ENCODE measurements at regions not wholly inside any gene's neighbourhood (a gene's known extent, or its start where the extent isn't known, plus 50 kb on each side); places are given as distances from the start of the nearest gene placed in this dataset.

- H3K4me1 ChIP-seq (ENCODE audit: control insufficient read depth in 1 of 2, insufficient read depth in 2 of 2, low read length in 2 of 2) = no peaks in the 10 kb centered on the region
- no peak overlapping the region for H3K27ac ChIP-seq (ENCODE audit: low read depth in 1 of 2, low read length in 2 of 2)
- H3K4me3 ChIP-seq (ENCODE audit: low read length in 2 of 2) = no peak overlapping the region
- DNase-seq (no peak), ATAC-seq (ENCODE audit: low FRiP score) (no peak)
- H3K36me3 ChIP-seq (ENCODE audit: control insufficient read depth in 1 of 2, insufficient read depth in 2 of 2, low read length in 1 of 2) = no peaks in the 10 kb centered on the region
- peaks cover 0 to 3% of the 10 kb centered on the region in 2 donors for H3K27me3 ChIP-seq (ENCODE audit: control insufficient read depth in 1 of 2, insufficient read depth in 2 of 2, low read length in 1 of 2)
- 22 to 24% methylated on average over 7 of the region's 7 CpGs for WGBS, 2 donors
- peaks cover 3% of the 10 kb centered on the region for H3K9me3 ChIP-seq (ENCODE audit: control insufficient read depth, low read length)
- intact Hi-C loops (cut with DNase I) = no loop called here
Observed at GRCh38 chr6:1103945-1104623, 207.8 kb upstream of the FOXQ1 start.

DNA sequence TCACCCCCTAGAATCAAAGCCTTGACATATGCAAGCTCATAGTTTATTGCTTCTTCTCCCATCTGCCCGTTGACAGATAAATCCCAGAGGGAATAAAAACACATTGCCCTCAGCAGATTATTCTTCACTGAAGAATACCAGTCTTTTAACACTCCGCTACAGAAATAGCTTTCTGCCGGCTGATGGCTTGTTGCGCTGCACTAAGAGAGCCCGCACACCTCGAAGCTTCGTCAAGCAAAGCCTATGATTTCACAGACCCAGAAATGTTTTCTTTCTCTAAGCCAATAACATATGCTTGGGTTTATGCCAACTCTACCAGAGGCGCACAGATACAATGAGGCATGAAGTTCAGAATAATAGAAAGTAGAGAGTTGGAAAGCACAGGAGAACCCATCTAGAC lies 208.9 kb upstream of the FOXQ1 start:
- intact Hi-C loops (cut with DNase I) = no loop called here
- peaks cover 0 to 3% of the 10 kb centered on the region in 2 donors for H3K27me3 ChIP-seq (ENCODE audit: control insufficient read depth in 1 of 2, insufficient read depth in 2 of 2, low read length in 1 of 2)
- ATAC-seq (ENCODE audit: low FRiP score) = no peak
- no peak overlapping the region for H3K27ac ChIP-seq (ENCODE audit: low read depth in 1 of 2, low read length in 2 of 2)
- no peak overlapping the region for H3K4me3 ChIP-seq (ENCODE audit: low read length in 2 of 2)
- no peaks in the 10 kb centered on the region for H3K36me3 ChIP-seq (ENCODE audit: control insufficient read depth in 1 of 2, insufficient read depth in 2 of 2, low read length in 1 of 2)
- H3K4me1 ChIP-seq (ENCODE audit: control insufficient read depth in 1 of 2, insufficient read depth in 2 of 2, low read length in 2 of 2) = no peaks in the 10 kb centered on the region
- no peak for DNase-seq
- H3K9me3 ChIP-seq (ENCODE audit: control insufficient read depth, low read length) = peaks cover 3% of the 10 kb centered on the region
- WGBS, 2 donors = 28 to 42% methylated on average over 8 of the region's 8 CpGs

GRCh38 chr6:1100269-1100668 lies 211.6 kb upstream of the FOXQ1 start:
- Histone ChIP-seq H3K9me3 (ENCODE audit: control insufficient read depth, low read length) (peaks cover 1% of the 10 kb centered on the region), H3K36me3 (ENCODE audit: control insufficient read depth in 1 of 2, insufficient read depth in 2 of 2, low read length in 1 of 2) (no peaks in the 10 kb centered on the region), H3K27ac (ENCODE audit: low read depth in 1 of 2, low read length in 2 of 2) (no peak overlapping the region), H3K4me1 (ENCODE audit: control insufficient read depth in 1 of 2, insufficient read depth in 2 of 2, low read length in 2 of 2) (no peaks in the 10 kb centered on the region), H3K27me3 (ENCODE audit: control insufficient read depth in 1 of 2, insufficient read depth in 2 of 2, low read length in 1 of 2) (peaks cover 0 to under 1% of the 10 kb centered on the region in 2 donors), H3K4me3 (ENCODE audit: low read length in 2 of 2) (no peak overlapping the region)
- ATAC-seq (ENCODE audit: low FRiP score) = no peak
- intact Hi-C loops (cut with DNase I) = no loop called here
- 79 to 90% methylated on average over 8 of the region's 8 CpGs for WGBS, 2 donors
- DNase-seq = no peak

DNA sequence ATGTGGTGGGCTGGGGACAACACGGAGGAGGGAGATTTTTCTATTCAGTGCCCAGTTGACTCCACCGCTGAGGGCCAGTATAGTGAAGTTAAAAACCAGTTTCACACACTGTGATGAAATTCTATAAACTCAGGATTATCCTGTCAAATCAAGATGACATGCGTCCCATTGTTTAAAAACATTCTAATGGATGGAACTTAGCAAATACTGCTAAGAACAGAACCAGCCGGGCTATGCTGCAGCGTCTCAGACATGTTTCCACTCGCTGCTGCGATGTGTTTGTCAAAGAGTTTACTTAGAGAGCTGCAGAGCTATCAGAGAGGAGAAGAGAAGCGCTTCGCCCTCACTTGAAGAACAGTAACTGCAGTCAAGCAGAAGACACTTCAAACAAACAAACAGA lies 212.6 kb upstream of the FOXQ1 start:
- H3K4me3 ChIP-seq (ENCODE audit: low read length in 2 of 2) = no peak overlapping the region
- H3K9me3 ChIP-seq (ENCODE audit: control insufficient read depth, low read length) = peaks cover 1% of the 10 kb centered on the region
- DNase-seq (no peak), ATAC-seq (ENCODE audit: low FRiP score) (no peak)
- intact Hi-C loops (cut with DNase I) = no loop called here
- 77 to 86% methylated on average over 9 of the region's 9 CpGs for WGBS, 2 donors
- no peaks in the 10 kb centered on the region for H3K27me3 ChIP-seq (ENCODE audit: control insufficient read depth in 1 of 2, insufficient read depth in 2 of 2, low read length in 1 of 2)
- no peaks in the 10 kb centered on the region for H3K36me3 ChIP-seq (ENCODE audit: control insufficient read depth in 1 of 2, insufficient read depth in 2 of 2, low read length in 1 of 2)
- H3K27ac ChIP-seq (ENCODE audit: low read depth in 1 of 2, low read length in 2 of 2) = no peak overlapping the region
- H3K4me1 ChIP-seq (ENCODE audit: control insufficient read depth in 1 of 2, insufficient read depth in 2 of 2, low read length in 2 of 2) = no peaks in the 10 kb centered on the region

DNA sequence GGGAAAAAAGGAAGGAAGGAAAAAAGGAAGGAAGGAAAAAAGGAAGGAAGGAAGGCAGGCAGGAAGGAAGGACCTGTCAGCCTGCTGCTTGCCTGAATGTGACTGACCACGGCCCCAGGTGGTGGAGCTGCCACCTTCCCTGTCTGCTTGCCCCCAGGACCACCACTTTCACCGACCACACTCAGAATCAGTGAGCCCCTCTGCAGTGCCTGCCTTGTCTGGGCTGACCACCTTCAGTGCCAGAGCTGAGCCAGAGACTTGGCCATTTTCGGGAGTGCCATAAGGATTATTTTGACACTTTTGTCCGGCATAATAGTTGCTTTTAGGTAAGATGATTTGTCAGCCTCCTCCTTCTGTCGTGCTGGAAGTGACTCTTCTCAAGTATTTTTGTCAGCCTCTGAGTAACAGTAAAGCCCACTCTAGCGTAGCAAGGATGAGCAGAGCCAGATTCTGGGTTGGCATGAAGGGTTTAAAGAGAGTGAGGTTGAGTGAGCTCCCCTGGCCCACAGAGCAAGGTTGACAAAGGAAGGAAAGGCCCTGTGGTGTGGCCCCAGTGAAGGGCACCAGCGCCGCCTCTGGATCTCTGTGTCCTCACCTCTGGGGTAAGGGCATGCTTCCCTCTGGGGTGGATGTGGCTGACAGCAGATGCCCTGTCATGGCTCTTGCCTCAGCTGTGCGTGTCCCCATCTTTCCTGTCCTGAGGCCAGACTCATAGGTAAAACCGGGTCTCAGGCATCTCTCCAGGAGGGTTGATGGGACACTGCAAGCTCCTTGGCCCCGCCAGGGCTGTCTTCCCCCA lies 214.7 kb upstream of the FOXQ1 start:
- no peak for ATAC-seq (ENCODE audit: low FRiP score)
- 90 to 91% methylated on average over 11 of the region's 11 CpGs for WGBS, 2 donors
- DNase-seq = no peak
- Histone ChIP-seq H3K36me3 (ENCODE audit: control insufficient read depth in 1 of 2, insufficient read depth in 2 of 2, low read length in 1 of 2) (no peaks in the 10 kb centered on the region), H3K4me3 (ENCODE audit: low read length in 2 of 2) (no peak overlapping the region), H3K27me3 (ENCODE audit: control insufficient read depth in 1 of 2, insufficient read depth in 2 of 2, low read length in 1 of 2) (no peaks in the 10 kb centered on the region), H3K9me3 (ENCODE audit: control insufficient read depth, low read length) (peaks cover 1% of the 10 kb centered on the region), H3K4me1 (ENCODE audit: control insufficient read depth in 1 of 2, insufficient read depth in 2 of 2, low read length in 2 of 2) (no peaks in the 10 kb centered on the region), H3K27ac (ENCODE audit: low read depth in 1 of 2, low read length in 2 of 2) (no peak overlapping the region)
- intact Hi-C loops (cut with DNase I) = no loop called here

GRCh38 chr6:1094306-1094705 lies 217.6 kb upstream of the FOXQ1 start:
- Histone ChIP-seq H3K4me3 (ENCODE audit: low read length in 2 of 2) (no peak overlapping the region), H3K9me3 (ENCODE audit: control insufficient read depth, low read length) (no peaks in the 10 kb centered on the region), H3K36me3 (ENCODE audit: control insufficient read depth in 1 of 2, insufficient read depth in 2 of 2, low read length in 1 of 2) (no peaks in the 10 kb centered on the region), H3K27ac (ENCODE audit: low read depth in 1 of 2, low read length in 2 of 2) (no peak overlapping the region), H3K27me3 (ENCODE audit: control insufficient read depth in 1 of 2, insufficient read depth in 2 of 2, low read length in 1 of 2) (no peaks in the 10 kb centered on the region), H3K4me1 (ENCODE audit: control insufficient read depth in 1 of 2, insufficient read depth in 2 of 2, low read length in 2 of 2) (no peaks in the 10 kb centered on the region)
- WGBS, 2 donors = 60 to 94% methylated on average over 1 of the region's 1 CpG
- no peak for ATAC-seq (ENCODE audit: low FRiP score)
- intact Hi-C loops (cut with DNase I) = no loop called here
- no peak for DNase-seq

DNA sequence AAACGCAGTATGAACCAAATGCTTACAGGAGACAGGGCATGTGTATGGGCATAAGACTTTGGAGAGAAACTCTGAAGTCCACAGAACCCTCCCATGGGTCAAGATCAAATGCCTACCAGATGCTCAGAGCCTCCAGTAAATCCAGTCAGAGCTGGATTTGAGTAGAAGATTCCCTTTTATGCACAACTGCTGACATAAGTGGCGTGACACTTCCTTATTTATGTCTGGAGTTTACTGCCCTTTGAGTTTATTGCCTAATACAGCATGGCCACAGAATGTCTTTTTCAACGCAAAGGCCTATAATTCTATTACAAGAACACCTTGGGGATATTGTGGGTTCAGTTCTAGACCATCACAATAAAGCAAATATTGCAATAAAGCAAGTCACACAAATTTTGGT lies 220.0 kb upstream of the FOXQ1 start:
- no peak overlapping the region for H3K4me3 ChIP-seq (ENCODE audit: low read length in 2 of 2)
- no peak for ATAC-seq (ENCODE audit: low FRiP score)
- H3K27ac ChIP-seq (ENCODE audit: low read depth in 1 of 2, low read length in 2 of 2) = no peak overlapping the region
- no peaks in the 10 kb centered on the region for H3K9me3 ChIP-seq (ENCODE audit: control insufficient read depth, low read length)
- intact Hi-C loops (cut with DNase I) = no loop called here
- no peaks in the 10 kb centered on the region for H3K4me1 ChIP-seq (ENCODE audit: control insufficient read depth in 1 of 2, insufficient read depth in 2 of 2, low read length in 2 of 2)
- H3K27me3 ChIP-seq (ENCODE audit: control insufficient read depth in 1 of 2, insufficient read depth in 2 of 2, low read length in 1 of 2) = no peaks in the 10 kb centered on the region
- DNase-seq = no peak
- H3K36me3 ChIP-seq (ENCODE audit: control insufficient read depth in 1 of 2, insufficient read depth in 2 of 2, low read length in 1 of 2) = no peaks in the 10 kb centered on the region
- WGBS, 2 donors = 75 to 87% methylated on average over 3 of the region's 3 CpGs

DNA sequence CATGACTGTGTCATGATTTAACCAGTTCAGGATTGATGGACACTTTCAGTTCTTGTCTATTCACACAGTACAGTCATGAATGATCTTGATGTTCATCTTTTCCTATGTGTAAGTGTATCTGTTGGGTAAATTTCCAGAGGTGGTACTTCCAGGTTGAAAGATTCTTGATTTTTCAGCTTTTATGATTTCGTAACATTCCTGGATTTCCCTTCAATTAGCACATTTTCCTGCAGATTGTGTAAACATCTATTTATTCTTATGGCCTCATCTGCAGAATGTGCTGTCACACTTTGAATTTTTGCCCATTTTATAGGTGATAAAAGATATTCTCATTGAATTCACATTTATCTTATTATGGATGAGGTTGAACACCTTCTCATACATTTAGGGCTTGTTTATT lies 222.0 kb upstream of the FOXQ1 start:
- no peak for ATAC-seq (ENCODE audit: low FRiP score)

GRCh38 chr6:1088492-1089001 lies 223.4 kb upstream of the FOXQ1 start:
- ATAC-seq (ENCODE audit: low FRiP score) = no peak
- no peak overlapping the region for H3K27ac ChIP-seq (ENCODE audit: low read depth in 1 of 2, low read length in 2 of 2)
- no peak for DNase-seq
- intact Hi-C loops (cut with DNase I) = no loop called here
- no peak overlapping the region for H3K4me3 ChIP-seq (ENCODE audit: low read length in 2 of 2)
- H3K27me3 ChIP-seq (ENCODE audit: control insufficient read depth in 1 of 2, insufficient read depth in 2 of 2, low read length in 1 of 2) = no peaks in the 10 kb centered on the region
- H3K36me3 ChIP-seq (ENCODE audit: control insufficient read depth in 1 of 2, insufficient read depth in 2 of 2, low read length in 1 of 2) = no peaks in the 10 kb centered on the region
- H3K9me3 ChIP-seq (ENCODE audit: control insufficient read depth, low read length) = no peaks in the 10 kb centered on the region
- H3K4me1 ChIP-seq (ENCODE audit: control insufficient read depth in 1 of 2, insufficient read depth in 2 of 2, low read length in 2 of 2) = no peaks in the 10 kb centered on the region
- 79 to 89% methylated on average over 5 of the region's 5 CpGs for WGBS, 2 donors

More for the DNA sequence above, 222.0 kb upstream of the FOXQ1 start:
- intact Hi-C loops (cut with DNase I) = no loop called here
- no peaks in the 10 kb centered on the region for H3K4me1 ChIP-seq (ENCODE audit: control insufficient read depth in 1 of 2, insufficient read depth in 2 of 2, low read length in 2 of 2)
- H3K4me3 ChIP-seq (ENCODE audit: low read length in 2 of 2) = no peak overlapping the region
- no peak overlapping the region for H3K27ac ChIP-seq (ENCODE audit: low read depth in 1 of 2, low read length in 2 of 2)
- WGBS, 2 donors = 93 to 98% methylated on average over 1 of the region's 1 CpG
- DNase-seq = no peak
- no peaks in the 10 kb centered on the region for H3K27me3 ChIP-seq (ENCODE audit: control insufficient read depth in 1 of 2, insufficient read depth in 2 of 2, low read length in 1 of 2)
- no peaks in the 10 kb centered on the region for H3K36me3 ChIP-seq (ENCODE audit: control insufficient read depth in 1 of 2, insufficient read depth in 2 of 2, low read length in 1 of 2)
- no peaks in the 10 kb centered on the region for H3K9me3 ChIP-seq (ENCODE audit: control insufficient read depth, low read length)

Data from aorta (tissue), 5 donors.